ENCODE measurements at regions not wholly inside any gene's neighbourhood (a gene's known extent, or its start where the extent isn't known, plus 50 kb on each side); places are given as distances from the start of the nearest gene placed in this dataset.

- DNase-seq (ENCODE audit: low spot score) (no peak), ATAC-seq (ENCODE audit: insufficient number of reproducible peaks, low FRiP score, low read depth) (no peak)
- Histone ChIP-seq H3K9me3 (no peaks in the 10 kb centered on the region), H3K36me3 (no peaks in the 10 kb centered on the region), H3K4me1 (ENCODE audit: control insufficient read depth in 1 of 2, low read depth in 2 of 2) (no peaks in the 10 kb centered on the region), H3K27me3 (replicated peaks; ENCODE audit: insufficient read depth) (no peaks in the 10 kb centered on the region), H3K27ac (no peak overlapping the region), H3K4me3 (no peak overlapping the region)
- TF ChIP-seq CTCF (IDR thresholded peaks at IDR 0.05) = no peak
Observed at GRCh38 chr4:24103434-24104157, 213.7 kb upstream of the PPARGC1A start.

GRCh38 chr4:24102621-24103020, 212.8 kb upstream of the PPARGC1A start:
- no peaks in the 10 kb centered on the region for H3K27me3 ChIP-seq (replicated peaks; ENCODE audit: insufficient read depth)
- H3K4me1 ChIP-seq (ENCODE audit: control insufficient read depth in 1 of 2, low read depth in 2 of 2) = no peaks in the 10 kb centered on the region
- no peaks in the 10 kb centered on the region for H3K36me3 ChIP-seq
- ATAC-seq (ENCODE audit: insufficient number of reproducible peaks, low FRiP score, low read depth) = no peak
- H3K9me3 ChIP-seq = no peaks in the 10 kb centered on the region
- no peak overlapping the region for H3K27ac ChIP-seq
- TF ChIP-seq CTCF (IDR thresholded peaks at IDR 0.05) = no peak
- no peak overlapping the region for H3K4me3 ChIP-seq
- DNase-seq (ENCODE audit: low spot score) = no peak

- ATAC-seq (ENCODE audit: insufficient number of reproducible peaks, low FRiP score, low read depth) = no peak
- H3K36me3 ChIP-seq = no peaks in the 10 kb centered on the region
- no peaks in the 10 kb centered on the region for H3K27me3 ChIP-seq (replicated peaks; ENCODE audit: insufficient read depth)
- no peaks in the 10 kb centered on the region for H3K9me3 ChIP-seq
- no peak for TF ChIP-seq CTCF (IDR thresholded peaks at IDR 0.05)
- no peak overlapping the region for H3K27ac ChIP-seq
- no peaks in the 10 kb centered on the region for H3K4me1 ChIP-seq (ENCODE audit: control insufficient read depth in 1 of 2, low read depth in 2 of 2)
- no peak for DNase-seq (ENCODE audit: low spot score)
- no peak overlapping the region for H3K4me3 ChIP-seq
Observed at GRCh38 chr4:24096603-24097002, 206.8 kb upstream of the PPARGC1A start.

- Histone ChIP-seq H3K9me3 (no peaks in the 10 kb centered on the region), H3K27me3 (replicated peaks; ENCODE audit: insufficient read depth) (no peaks in the 10 kb centered on the region), H3K36me3 (no peaks in the 10 kb centered on the region), H3K4me1 (ENCODE audit: control insufficient read depth in 1 of 2, low read depth in 2 of 2) (no peaks in the 10 kb centered on the region), H3K27ac (no peak overlapping the region), H3K4me3 (no peak overlapping the region)
- ATAC-seq (ENCODE audit: insufficient number of reproducible peaks, low FRiP score, low read depth) = no peak
- TF ChIP-seq CTCF (IDR thresholded peaks at IDR 0.05) = no peak
- DNase-seq (ENCODE audit: low spot score) = no peak
Observed at GRCh38 chr4:24094726-24095125, 204.9 kb upstream of the PPARGC1A start.

- no peak for TF ChIP-seq CTCF (IDR thresholded peaks at IDR 0.05)
- no peaks in the 10 kb centered on the region for H3K27me3 ChIP-seq (replicated peaks; ENCODE audit: insufficient read depth)
- H3K4me1 ChIP-seq (ENCODE audit: control insufficient read depth in 1 of 2, low read depth in 2 of 2) = no peaks in the 10 kb centered on the region
- H3K36me3 ChIP-seq = no peaks in the 10 kb centered on the region
- H3K9me3 ChIP-seq = no peaks in the 10 kb centered on the region
- no peak overlapping the region for H3K27ac ChIP-seq
- DNase-seq (ENCODE audit: low spot score) = no peak
- ATAC-seq (ENCODE audit: insufficient number of reproducible peaks, low FRiP score, low read depth) = no peak
- no peak overlapping the region for H3K4me3 ChIP-seq
Observed at GRCh38 chr4:24093446-24093845, 203.6 kb upstream of the PPARGC1A start.

Measured in thoracic aorta (tissue), 2 donors.